Nephron progenitor cell (in vitro differentiated cells): ENCODE measurements at regions not wholly inside any gene's neighbourhood (a gene's known extent, or its start where the extent isn't known, plus 50 kb on each side); places are given as distances from the start of the nearest gene placed in this dataset.
A peak's percentile ranks its signal among the peaks of the same experiment; 100 is the strongest.

Experiments used
- DNase-seq: peaks from one replicate; pipeline ENCODE4 v3.0.0; 2021
- H3K27ac Mint-ChIP-seq: 2 replicates; pipeline ENCODE4 v1.8.0; 2021; ENCODE audit warnings: mild to moderate bottlenecking, moderate library complexity, mixed read lengths
- H3K27me3 Mint-ChIP-seq: 2 replicates; pipeline ENCODE4 v1.8.0; 2021; ENCODE audit warnings: mild to moderate bottlenecking, low read depth, mixed read lengths; ENCODE audit not compliant: poor library complexity
- H3K36me3 Mint-ChIP-seq: 2 replicates; pipeline ENCODE4 v1.8.0; 2021; ENCODE audit warnings: low read depth, mixed read lengths
- H3K4me1 Mint-ChIP-seq: 2 replicates; pipeline ENCODE4 v1.8.0; 2021; ENCODE audit warnings: mixed read lengths
- H3K4me3 Mint-ChIP-seq: 2 replicates; pipeline ENCODE4 v1.8.0; 2021; ENCODE audit warnings: mild to moderate bottlenecking, moderate library complexity, mixed read lengths
- H3K9me3 Mint-ChIP-seq: 2 replicates; pipeline ENCODE4 v1.8.0; 2021; ENCODE audit warnings: mild to moderate bottlenecking, moderate library complexity, mixed read lengths
- TF ChIP-seq, protein P1 (sequence below): fragments of 200-600 bp; sonication (generic); IDR thresholded peaks from 2 replicates; pipeline ENCODE4 v1.5.0; 2021; ENCODE audit warnings: antibody characterized with exemption

DNA sequence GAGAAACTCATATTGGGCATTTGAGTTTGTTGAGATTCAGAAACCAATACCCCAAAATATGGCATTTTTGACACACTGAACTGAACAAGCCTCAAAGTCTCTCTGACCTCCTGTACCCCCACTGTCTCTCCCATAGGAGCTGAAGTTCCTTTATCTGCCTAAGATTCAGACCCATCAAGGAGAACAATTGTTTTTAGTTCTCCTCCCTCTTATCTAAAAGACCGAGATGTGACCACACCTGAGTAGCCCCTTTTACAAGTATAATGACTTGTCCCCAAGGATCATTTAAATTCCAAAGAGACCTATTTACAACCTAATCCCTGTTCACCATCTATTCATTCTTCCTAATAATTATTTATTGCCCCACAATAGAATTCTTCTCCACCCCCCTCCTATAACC is 122.1 kb upstream of the PLAAT1 start:
- no peaks in the 10 kb centered on the region for H3K36me3 Mint-ChIP-seq
- peaks cover 6% of the 10 kb centered on the region for H3K27me3 Mint-ChIP-seq
- no peaks in the 10 kb centered on the region for H3K4me1 Mint-ChIP-seq
- no peak for DNase-seq
- no peaks in the 10 kb centered on the region for H3K9me3 Mint-ChIP-seq
- no peak overlapping the region for H3K4me3 Mint-ChIP-seq
- TF ChIP-seq, protein P1, sequence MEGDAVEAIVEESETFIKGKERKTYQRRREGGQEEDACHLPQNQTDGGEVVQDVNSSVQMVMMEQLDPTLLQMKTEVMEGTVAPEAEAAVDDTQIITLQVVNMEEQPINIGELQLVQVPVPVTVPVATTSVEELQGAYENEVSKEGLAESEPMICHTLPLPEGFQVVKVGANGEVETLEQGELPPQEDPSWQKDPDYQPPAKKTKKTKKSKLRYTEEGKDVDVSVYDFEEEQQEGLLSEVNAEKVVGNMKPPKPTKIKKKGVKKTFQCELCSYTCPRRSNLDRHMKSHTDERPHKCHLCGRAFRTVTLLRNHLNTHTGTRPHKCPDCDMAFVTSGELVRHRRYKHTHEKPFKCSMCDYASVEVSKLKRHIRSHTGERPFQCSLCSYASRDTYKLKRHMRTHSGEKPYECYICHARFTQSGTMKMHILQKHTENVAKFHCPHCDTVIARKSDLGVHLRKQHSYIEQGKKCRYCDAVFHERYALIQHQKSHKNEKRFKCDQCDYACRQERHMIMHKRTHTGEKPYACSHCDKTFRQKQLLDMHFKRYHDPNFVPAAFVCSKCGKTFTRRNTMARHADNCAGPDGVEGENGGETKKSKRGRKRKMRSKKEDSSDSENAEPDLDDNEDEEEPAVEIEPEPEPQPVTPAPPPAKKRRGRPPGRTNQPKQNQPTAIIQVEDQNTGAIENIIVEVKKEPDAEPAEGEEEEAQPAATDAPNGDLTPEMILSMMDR: no peak
- H3K27ac Mint-ChIP-seq: no peak overlapping the region

DNA sequence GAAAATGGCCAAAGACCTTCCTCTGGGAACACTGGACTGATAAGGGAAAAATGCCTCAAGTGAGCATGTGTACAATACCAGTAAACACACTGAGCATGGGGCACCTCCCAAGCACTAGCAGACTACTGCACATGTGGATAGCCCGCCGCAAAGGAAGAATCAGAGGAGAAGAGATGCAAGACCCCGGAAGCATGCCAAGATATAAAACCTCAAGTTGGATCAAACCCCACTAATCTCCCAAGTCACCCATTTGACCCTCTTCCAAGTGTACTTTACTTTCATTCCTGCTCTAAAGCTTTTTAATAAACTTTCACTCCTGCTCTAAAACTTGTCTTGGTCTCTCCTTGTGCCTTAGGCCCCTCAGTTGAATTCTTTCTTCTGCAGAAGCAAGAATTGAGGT is 121.1 kb upstream of the PLAAT1 start:
- Mint-ChIP-seq H3K27ac (no peak overlapping the region), H3K27me3 (peaks cover 11% of the 10 kb centered on the region), H3K4me1 (no peaks in the 10 kb centered on the region), H3K4me3 (no peak overlapping the region), H3K36me3 (no peaks in the 10 kb centered on the region), H3K9me3 (no peaks in the 10 kb centered on the region)
- TF ChIP-seq, protein P1: no peak
- no peak for DNase-seq

DNA sequence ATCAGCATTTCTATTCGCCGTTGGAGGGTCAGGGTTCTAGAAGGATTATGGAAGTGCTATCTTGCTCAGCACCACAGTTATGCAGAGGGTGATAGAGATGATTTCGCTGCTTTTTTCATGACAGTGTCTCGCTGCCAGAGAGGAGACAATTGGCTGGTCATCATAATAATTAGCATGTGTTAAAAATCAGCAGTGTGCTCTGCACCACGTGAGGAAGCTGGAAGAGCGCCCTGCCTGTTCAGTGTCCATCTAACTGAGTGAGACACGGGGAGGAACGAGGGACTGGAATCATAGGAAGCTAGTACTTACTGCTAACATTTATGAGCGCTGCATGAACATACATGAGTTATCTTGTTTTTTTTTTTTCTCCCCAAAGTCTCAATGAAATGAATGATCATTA is 116.2 kb upstream of the PLAAT1 start:
- no peak for DNase-seq
- Mint-ChIP-seq H3K4me1 (no peaks in the 10 kb centered on the region), H3K4me3 (no peak overlapping the region), H3K9me3 (no peaks in the 10 kb centered on the region), H3K27ac (no peak overlapping the region), H3K27me3 (peaks cover 15% of the 10 kb centered on the region), H3K36me3 (no peaks in the 10 kb centered on the region)
- TF ChIP-seq, protein P1: no peak

DNA sequence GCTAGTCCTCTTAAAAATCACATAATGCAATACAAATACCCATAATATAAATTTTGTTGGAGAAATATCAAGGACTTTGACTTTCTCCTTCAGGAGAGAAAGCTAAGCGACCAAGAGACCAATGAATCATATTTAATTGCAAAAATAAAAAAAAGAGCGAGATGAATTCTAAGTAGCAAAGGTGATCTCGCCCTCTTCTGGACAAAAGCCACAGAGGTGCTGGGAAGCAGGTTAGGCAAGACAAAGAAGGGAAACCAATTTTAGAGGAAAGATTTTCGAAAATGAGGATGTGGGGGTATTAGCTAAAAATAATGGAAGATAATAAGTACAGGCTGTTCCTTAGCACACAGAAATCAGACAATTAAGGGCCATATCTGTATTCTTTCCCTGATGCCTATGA is 111.4 kb upstream of the PLAAT1 start:
- no peak overlapping the region for H3K27ac Mint-ChIP-seq
- no peaks in the 10 kb centered on the region for H3K9me3 Mint-ChIP-seq
- no peak overlapping the region for H3K4me3 Mint-ChIP-seq
- peaks cover 13% of the 10 kb centered on the region for H3K4me1 Mint-ChIP-seq
- peaks cover 14% of the 10 kb centered on the region for H3K27me3 Mint-ChIP-seq
- DNase-seq: no peak
- H3K36me3 Mint-ChIP-seq: no peaks in the 10 kb centered on the region
- TF ChIP-seq, protein P1: no peak

DNA sequence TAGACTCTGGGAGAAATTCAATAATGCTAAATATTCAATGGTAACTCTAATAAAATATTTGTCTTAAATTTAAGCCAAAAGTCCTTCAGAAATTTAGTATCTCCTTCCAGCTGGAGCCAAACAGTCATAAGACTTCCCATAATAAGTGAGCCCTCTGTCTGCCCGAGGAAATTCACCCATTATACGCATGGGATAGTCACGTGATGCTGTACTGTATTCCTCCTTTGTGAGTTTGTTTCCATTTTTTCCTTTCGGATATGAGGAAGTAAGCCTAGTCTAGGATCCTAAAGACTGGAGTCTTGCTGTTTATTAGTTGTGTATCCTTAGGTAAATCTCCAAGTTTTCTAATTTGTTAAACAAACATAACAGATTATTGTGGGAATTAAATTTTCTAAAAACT is 110.4 kb upstream of the PLAAT1 start:
- TF ChIP-seq, protein P1: no peak
- no peaks in the 10 kb centered on the region for H3K36me3 Mint-ChIP-seq
- H3K27me3 Mint-ChIP-seq: peaks cover 12% of the 10 kb centered on the region
- H3K9me3 Mint-ChIP-seq: no peaks in the 10 kb centered on the region
- DNase-seq: no peak
- H3K27ac Mint-ChIP-seq: no peak overlapping the region
- no peak overlapping the region for H3K4me3 Mint-ChIP-seq
- peaks cover 13% of the 10 kb centered on the region for H3K4me1 Mint-ChIP-seq

DNA sequence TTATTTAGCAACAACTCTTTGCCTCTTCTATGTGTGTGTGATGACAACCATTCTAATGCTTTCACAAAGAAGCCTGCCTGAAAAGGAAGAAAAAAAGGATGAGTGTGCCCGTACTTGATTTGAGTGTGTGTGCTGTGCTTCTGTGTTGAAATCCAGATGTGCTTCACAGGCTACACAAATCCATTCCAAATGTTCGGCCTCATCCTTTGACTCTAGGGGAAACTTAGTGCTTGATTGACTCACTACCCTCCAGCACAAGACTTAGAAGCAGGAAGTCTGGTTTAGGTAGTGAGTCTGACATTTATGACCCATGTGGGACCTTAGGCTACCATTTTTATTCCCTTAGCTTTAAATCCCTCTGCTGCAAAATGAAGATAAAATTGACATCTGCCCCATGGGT is 108.8 kb upstream of the PLAAT1 start:
- peaks cover 13% of the 10 kb centered on the region for H3K27me3 Mint-ChIP-seq
- no peak for DNase-seq
- no peak overlapping the region for H3K4me3 Mint-ChIP-seq
- peak overlapping the region; percentile 14 for H3K27ac Mint-ChIP-seq
- peaks cover 13% of the 10 kb centered on the region for H3K4me1 Mint-ChIP-seq
- H3K9me3 Mint-ChIP-seq: no peaks in the 10 kb centered on the region
- TF ChIP-seq, protein P1: no peak
- no peaks in the 10 kb centered on the region for H3K36me3 Mint-ChIP-seq
